ENCODE measurements at regions not wholly inside any gene's neighbourhood (a gene's known extent, or its start where the extent isn't known, plus 50 kb on each side); places are given as distances from the start of the nearest gene placed in this dataset.

- H3K9me2 ChIP-seq (ENCODE audit: insufficient read depth, low read length), result no peaks in the 10 kb centered on the region
- H3K9me3 ChIP-seq (ENCODE audit: low read length), result no peaks in the 10 kb centered on the region
- no TSS peak for BruUV-seq (replicated peaks)
- no peaks in the 10 kb centered on the region for H3K79me2 ChIP-seq (ENCODE audit: insufficient read depth, low read depth, low read length)
- no peak for DNase-seq (ENCODE audit: low spot score)
- H2AFZ ChIP-seq (ENCODE audit: low read length), result no peak overlapping the region
- ChIA-PET CTCF (ENCODE audit: unreplicated experiment) (no interaction called here), POLR2A (no interaction called here)
- TF ChIP-seq EZH2phosphoT487 (IDR thresholded peaks at IDR 0.05; ENCODE audit: borderline replicate concordance, low read depth, low read length), result no peak
- TF ChIP-seq, protein P1, sequence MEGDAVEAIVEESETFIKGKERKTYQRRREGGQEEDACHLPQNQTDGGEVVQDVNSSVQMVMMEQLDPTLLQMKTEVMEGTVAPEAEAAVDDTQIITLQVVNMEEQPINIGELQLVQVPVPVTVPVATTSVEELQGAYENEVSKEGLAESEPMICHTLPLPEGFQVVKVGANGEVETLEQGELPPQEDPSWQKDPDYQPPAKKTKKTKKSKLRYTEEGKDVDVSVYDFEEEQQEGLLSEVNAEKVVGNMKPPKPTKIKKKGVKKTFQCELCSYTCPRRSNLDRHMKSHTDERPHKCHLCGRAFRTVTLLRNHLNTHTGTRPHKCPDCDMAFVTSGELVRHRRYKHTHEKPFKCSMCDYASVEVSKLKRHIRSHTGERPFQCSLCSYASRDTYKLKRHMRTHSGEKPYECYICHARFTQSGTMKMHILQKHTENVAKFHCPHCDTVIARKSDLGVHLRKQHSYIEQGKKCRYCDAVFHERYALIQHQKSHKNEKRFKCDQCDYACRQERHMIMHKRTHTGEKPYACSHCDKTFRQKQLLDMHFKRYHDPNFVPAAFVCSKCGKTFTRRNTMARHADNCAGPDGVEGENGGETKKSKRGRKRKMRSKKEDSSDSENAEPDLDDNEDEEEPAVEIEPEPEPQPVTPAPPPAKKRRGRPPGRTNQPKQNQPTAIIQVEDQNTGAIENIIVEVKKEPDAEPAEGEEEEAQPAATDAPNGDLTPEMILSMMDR (conservative IDR thresholded peaks at IDR 0.05; ENCODE audit: low read length), result no peak
- H3K27ac ChIP-seq (ENCODE audit: low read depth, low read length, poor library complexity, severe bottlenecking), result no peak overlapping the region
- no peaks in the 10 kb centered on the region for H3K4me1 ChIP-seq (ENCODE audit: insufficient read depth, low read length, poor library complexity, severe bottlenecking)
- no peaks in the 10 kb centered on the region for H3K36me3 ChIP-seq (ENCODE audit: insufficient read depth, low read length)
- intact Hi-C loops (cut with micrococcal nuclease; ENCODE audit: unreplicated experiment), result no loop called here
- no peaks in the 10 kb centered on the region for H4K20me1 ChIP-seq (ENCODE audit: insufficient read depth, low read length)
- no peak overlapping the region for H3K4me3 ChIP-seq (ENCODE audit: low read depth, low read length, poor library complexity, severe bottlenecking)
- no peak overlapping the region for H3K4me2 ChIP-seq (ENCODE audit: low read length)
Measured at GRCh38 chrX:101993335-101993734, 61.5 kb upstream of the ZMAT1 start.

- intact Hi-C loops (cut with micrococcal nuclease; ENCODE audit: unreplicated experiment), result no loop called here
- H3K36me3 ChIP-seq (ENCODE audit: insufficient read depth, low read length), result no peaks in the 10 kb centered on the region
- H3K27ac ChIP-seq (ENCODE audit: low read depth, low read length, poor library complexity, severe bottlenecking), result no peak overlapping the region
- H3K79me2 ChIP-seq (ENCODE audit: insufficient read depth, low read depth, low read length), result no peaks in the 10 kb centered on the region
- no peak overlapping the region for H3K4me3 ChIP-seq (ENCODE audit: low read depth, low read length, poor library complexity, severe bottlenecking)
- H4K20me1 ChIP-seq (ENCODE audit: insufficient read depth, low read length), result no peaks in the 10 kb centered on the region
- H3K9me3 ChIP-seq (ENCODE audit: low read length), result no peaks in the 10 kb centered on the region
- H3K4me2 ChIP-seq (ENCODE audit: low read length), result no peak overlapping the region
- no peaks in the 10 kb centered on the region for H3K9me2 ChIP-seq (ENCODE audit: insufficient read depth, low read length)
- ChIA-PET CTCF (ENCODE audit: unreplicated experiment) (no interaction called here), POLR2A (no interaction called here)
- no peak for DNase-seq (ENCODE audit: low spot score)
- TF ChIP-seq, protein P1 (conservative IDR thresholded peaks at IDR 0.05; ENCODE audit: low read length), result no peak
- no peak for TF ChIP-seq EZH2phosphoT487 (IDR thresholded peaks at IDR 0.05; ENCODE audit: borderline replicate concordance, low read depth, low read length)
- no peak overlapping the region for H2AFZ ChIP-seq (ENCODE audit: low read length)
- no TSS peak for BruUV-seq (replicated peaks)
- no peaks in the 10 kb centered on the region for H3K4me1 ChIP-seq (ENCODE audit: insufficient read depth, low read length, poor library complexity, severe bottlenecking)
Measured at GRCh38 chrX:101986586-101986985, 54.8 kb upstream of the ZMAT1 start.

Measured in OCI-LY7 (cell line).